ENCODE measurements at regions not wholly inside any gene's neighbourhood (a gene's known extent, or its start where the extent isn't known, plus 50 kb on each side); places are given as distances from the start of the nearest gene placed in this dataset.

GRCh38 chr14:40164083-40164482 lies 731.9 kb upstream of the FBXO33 start:
- no peak overlapping the region for H3K4me3 ChIP-seq
- ATAC-seq: no peak
- Mint-ChIP-seq H3K9me3 (peaks cover 43% of the 10 kb centered on the region), H3K27ac (no peak overlapping the region), H3K4me1 (no peaks in the 10 kb centered on the region), H3K4me3 (no peak overlapping the region), H3K27me3 (ENCODE audit: insufficient read depth, low read depth, poor library complexity) (no peaks in the 10 kb centered on the region), H3K36me3 (ENCODE audit: low read depth) (peaks cover 20% of the 10 kb centered on the region)
- H3K79me2 ChIP-seq (replicated peaks; ENCODE audit: insufficient read depth): no peaks in the 10 kb centered on the region
- H3K9me2 ChIP-seq (ENCODE audit: insufficient read depth): no peaks in the 10 kb centered on the region
- H3K36me3 ChIP-seq (ENCODE audit: insufficient read depth): no peaks in the 10 kb centered on the region; the same call in 1 of the 2 replicates
- no peaks in the 10 kb centered on the region for H4K20me1 ChIP-seq (replicated peaks; ENCODE audit: insufficient read depth)
- no peak overlapping the region for H2AFZ ChIP-seq
- no peak overlapping the region for H3K4me2 ChIP-seq
- no peak for DNase-seq (ENCODE audit: low spot score)
- no peak overlapping the region for H3K27ac ChIP-seq (ENCODE audit: low read depth)
- TF ChIP-seq ETS1 (IDR thresholded peaks at IDR 0.05) (no peak), EZH2 (IDR thresholded peaks at IDR 0.05; ENCODE audit: low read depth, unreplicated experiment) (no peak), REST (IDR thresholded peaks at IDR 0.05; ENCODE audit: unreplicated experiment) (no peak), POLR2AphosphoS5 (IDR thresholded peaks at IDR 0.05; ENCODE audit: low read depth) (no peak), ZNF114 (CRISPR knock-in tag; IDR thresholded peaks at IDR 0.05) (no peak), STAT1 (IDR thresholded peaks at IDR 0.05; ENCODE audit: unreplicated experiment) (no peak), CREB1 (CRISPR knock-in tag; IDR thresholded peaks at IDR 0.05; ENCODE audit: low read depth) (no peak), EZH2phosphoT487 (IDR thresholded peaks at IDR 0.05; ENCODE audit: unreplicated experiment) (no peak), JUNB (IDR thresholded peaks at IDR 0.05; ENCODE audit: unreplicated experiment) (no peak), NANOG (IDR thresholded peaks at IDR 0.05; ENCODE audit: borderline replicate concordance) (no peak)
- TF ChIP-seq, protein P1, sequence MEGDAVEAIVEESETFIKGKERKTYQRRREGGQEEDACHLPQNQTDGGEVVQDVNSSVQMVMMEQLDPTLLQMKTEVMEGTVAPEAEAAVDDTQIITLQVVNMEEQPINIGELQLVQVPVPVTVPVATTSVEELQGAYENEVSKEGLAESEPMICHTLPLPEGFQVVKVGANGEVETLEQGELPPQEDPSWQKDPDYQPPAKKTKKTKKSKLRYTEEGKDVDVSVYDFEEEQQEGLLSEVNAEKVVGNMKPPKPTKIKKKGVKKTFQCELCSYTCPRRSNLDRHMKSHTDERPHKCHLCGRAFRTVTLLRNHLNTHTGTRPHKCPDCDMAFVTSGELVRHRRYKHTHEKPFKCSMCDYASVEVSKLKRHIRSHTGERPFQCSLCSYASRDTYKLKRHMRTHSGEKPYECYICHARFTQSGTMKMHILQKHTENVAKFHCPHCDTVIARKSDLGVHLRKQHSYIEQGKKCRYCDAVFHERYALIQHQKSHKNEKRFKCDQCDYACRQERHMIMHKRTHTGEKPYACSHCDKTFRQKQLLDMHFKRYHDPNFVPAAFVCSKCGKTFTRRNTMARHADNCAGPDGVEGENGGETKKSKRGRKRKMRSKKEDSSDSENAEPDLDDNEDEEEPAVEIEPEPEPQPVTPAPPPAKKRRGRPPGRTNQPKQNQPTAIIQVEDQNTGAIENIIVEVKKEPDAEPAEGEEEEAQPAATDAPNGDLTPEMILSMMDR (conservative IDR thresholded peaks at IDR 0.05; ENCODE audit: low read depth in 2 of 2): no peak
- no peaks in the 10 kb centered on the region for H3F3A ChIP-seq (replicated peaks; ENCODE audit: low read depth)
- no peaks in the 10 kb centered on the region for H3K4me1 ChIP-seq (ENCODE audit: insufficient read depth)
- no peaks in the 10 kb centered on the region for H3K27me3 ChIP-seq (ENCODE audit: insufficient read depth)

Data from GM23338 (cell line).